8988T (cell line): ENCODE measurements at regions not wholly inside any gene's neighbourhood (a gene's known extent, or its start where the extent isn't known, plus 50 kb on each side); places are given as distances from the start of the nearest gene placed in this dataset.

Experiments
- DNase-seq: peaks from one replicate; pipeline ENCODE4 v3.0.0; 2011

GRCh38 chr1:213899413-213899812 is 88.4 kb upstream of the PROX1 start:
- no peak for DNase-seq

- DNase-seq, result no peak
These were observed 82.4 kb upstream of the PROX1 start for GRCh38 chr1:213905344-213905743.

- no peak for DNase-seq
These were observed 79.3 kb upstream of the PROX1 start for GRCh38 chr1:213908521-213908920.

- no peak for DNase-seq
These were observed 73.4 kb upstream of the PROX1 start for GRCh38 chr1:213914392-213914791.

GRCh38 chr1:213921311-213921710 is 66.5 kb upstream of the PROX1 start:
- no peak for DNase-seq

GRCh38 chr1:213921712-213922111 is 66.1 kb upstream of the PROX1 start:
- no peak for DNase-seq

- no peak for DNase-seq
These were observed 62.1 kb upstream of the PROX1 start for GRCh38 chr1:213925531-213926182.

GRCh38 chr1:213927846-213928245 is 59.9 kb upstream of the PROX1 start:
- DNase-seq, result no peak

- DNase-seq, result no peak
These were observed 58.4 kb upstream of the PROX1 start for GRCh38 chr1:213929398-213929797.

- DNase-seq, result no peak
These were observed 55.9 kb upstream of the PROX1 start for GRCh38 chr1:213931836-213932235.

GRCh38 chr1:213933336-213933735 is 54.4 kb upstream of the PROX1 start:
- DNase-seq, result no peak

- no peak for DNase-seq
These were observed 53.1 kb upstream of the PROX1 start for GRCh38 chr1:213934649-213935048.

GRCh38 chr1:213936571-213936970 is 51.2 kb upstream of the PROX1 start:
- DNase-seq, result no peak
